NCI-H446 (cell line): ENCODE measurements at regions not wholly inside any gene's neighbourhood (a gene's known extent, or its start where the extent isn't known, plus 50 kb on each side); places are given as distances from the start of the nearest gene placed in this dataset.
"Not testable (repeated sequence)": the region's sequence is repeated elsewhere in the genome, so short reads cannot be mapped to it uniquely, and the experiment has no call there.

Experiments used
- DNase-seq, 2 experiments: peaks; one replicate each; lab custom pipeline; 2025; lab: John Stamatoyannopoulos, UW

GRCh38 chr20:53818457-53819177, 225.0 kb upstream of the ZNF217 start:
- DNase-seq = no peak

GRCh38 chr20:53817513-53817912, 223.9 kb upstream of the ZNF217 start:
- DNase-seq = not testable (repeated sequence)

GRCh38 chr20:53816872-53817398, 223.3 kb upstream of the ZNF217 start:
- no peak for DNase-seq

- DNase-seq = no peak
These were observed 221.9 kb upstream of the ZNF217 start for GRCh38 chr20:53815509-53815908.

GRCh38 chr20:53814060-53814459, 220.4 kb upstream of the ZNF217 start:
- DNase-seq = no peak

- DNase-seq = peak in 1 of 2 experiments; percentile 18
These were observed 220.0 kb upstream of the ZNF217 start for GRCh38 chr20:53813636-53814035.

- DNase-seq = no peak
These were observed 217.9 kb upstream of the ZNF217 start for GRCh38 chr20:53811577-53811976.

- no peak for DNase-seq
These were observed 217.2 kb upstream of the ZNF217 start for GRCh38 chr20:53810661-53811355.

GRCh38 chr20:53809728-53810365, 216.2 kb upstream of the ZNF217 start:
- no peak for DNase-seq

- DNase-seq = no peak
These were observed 215.6 kb upstream of the ZNF217 start for GRCh38 chr20:53809217-53809616.

GRCh38 chr20:53808733-53809132, 215.1 kb upstream of the ZNF217 start:
- no peak for DNase-seq

- not testable (repeated sequence) for DNase-seq
These were observed 214.7 kb upstream of the ZNF217 start for GRCh38 chr20:53808302-53808701.

GRCh38 chr20:53806683-53807401, 213.2 kb upstream of the ZNF217 start:
- no peak for DNase-seq

GRCh38 chr20:53805895-53806384, 212.3 kb upstream of the ZNF217 start:
- no peak for DNase-seq

GRCh38 chr20:53804920-53805894, 211.6 kb upstream of the ZNF217 start:
- no peak for DNase-seq

- DNase-seq = not testable (repeated sequence)
These were observed 210.7 kb upstream of the ZNF217 start for GRCh38 chr20:53804308-53804707.

- no peak for DNase-seq
These were observed 210.0 kb upstream of the ZNF217 start for GRCh38 chr20:53803492-53804155.

GRCh38 chr20:53801609-53802370, 208.2 kb upstream of the ZNF217 start:
- DNase-seq = no peak

GRCh38 chr20:53800883-53801604, 207.4 kb upstream of the ZNF217 start:
- no peak for DNase-seq
